Thoracic aorta (tissue), 2 donors: ENCODE measurements at regions not wholly inside any gene's neighbourhood (a gene's known extent, or its start where the extent isn't known, plus 50 kb on each side); places are given as distances from the start of the nearest gene placed in this dataset.

Experiments used
- ATAC-seq: fragments of 150-250 bp; one replicate; pipeline ENCODE4 v1.8.0; 2017; ENCODE audit warnings: low read depth; ENCODE audit not compliant: insufficient number of reproducible peaks, low FRiP score
- DNase-seq: peaks from one replicate; pipeline ENCODE4 v3.0.0-alpha.2; 2020; ENCODE audit warnings: low spot score
- H3K27ac ChIP-seq, 2 donors: fragments of 200-600 bp; sonication (generic); 1 replicate in 1 of 2; 2 replicates in 1 of 2; pipeline ENCODE4 v1.5.1; 2016; ENCODE audit warnings: mild to moderate bottlenecking in 2 of 2, moderate library complexity in 2 of 2
- H3K27me3 ChIP-seq: fragments of 200-600 bp; sonication (generic); replicated peaks from 2 replicates; pipeline ENCODE4 v1.6.0; 2016; ENCODE audit warnings: mild to moderate bottlenecking; ENCODE audit not compliant: insufficient read depth
- H3K36me3 ChIP-seq: fragments of 200-600 bp; sonication (generic); one replicate; pipeline ENCODE4 v1.5.1; 2016
- H3K4me1 ChIP-seq, 2 donors: fragments of 200-600 bp; sonication (generic); 1 replicate in 1 of 2; 2 replicates in 1 of 2; pipeline versions ENCODE4 v1.5.1 to v1.6.0; 2016; ENCODE audit warnings: low read depth in 2 of 2, mild to moderate bottlenecking in 1 of 2; ENCODE audit not compliant: control insufficient read depth in 1 of 2
- H3K4me3 ChIP-seq: fragments of 200-600 bp; sonication (generic); 2 replicates; pipeline ENCODE4 v1.5.1; 2016; ENCODE audit warnings: mild to moderate bottlenecking
- H3K9me3 ChIP-seq: fragments of 200-600 bp; sonication (generic); 2 replicates; pipeline ENCODE4 v1.5.1; 2016
- TF ChIP-seq, protein P1 (sequence below): fragments of 200-600 bp; sonication (generic); IDR thresholded peaks from one replicate; pipeline ENCODE4 v1.5.1; 2019; ENCODE audit warnings: antibody characterized with exemption

DNA sequence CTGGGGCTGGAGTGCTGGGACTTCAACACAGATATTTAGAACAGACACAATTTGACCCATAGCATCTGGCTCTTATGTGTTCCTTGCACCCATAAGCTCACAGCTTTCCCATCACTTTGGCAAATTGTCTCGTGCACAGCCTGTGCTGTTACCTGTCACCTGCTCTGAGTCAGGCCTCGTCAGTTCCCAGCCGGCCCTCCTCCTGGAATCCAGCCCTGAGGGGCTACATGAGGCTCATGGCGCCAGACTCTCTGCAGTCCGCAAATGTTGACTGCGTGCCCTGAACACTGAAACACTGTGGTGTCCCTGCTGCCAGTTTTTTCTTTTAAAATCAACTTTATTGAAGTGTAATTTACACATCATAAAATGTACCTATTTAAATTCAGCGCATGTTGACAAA is 65.4 kb upstream of the BZW1 start:
- no peak for ATAC-seq
- DNase-seq, result no peak
- peak overlapping the region in 1 of 2 donors; percentile 78 for H3K27ac ChIP-seq

DNA sequence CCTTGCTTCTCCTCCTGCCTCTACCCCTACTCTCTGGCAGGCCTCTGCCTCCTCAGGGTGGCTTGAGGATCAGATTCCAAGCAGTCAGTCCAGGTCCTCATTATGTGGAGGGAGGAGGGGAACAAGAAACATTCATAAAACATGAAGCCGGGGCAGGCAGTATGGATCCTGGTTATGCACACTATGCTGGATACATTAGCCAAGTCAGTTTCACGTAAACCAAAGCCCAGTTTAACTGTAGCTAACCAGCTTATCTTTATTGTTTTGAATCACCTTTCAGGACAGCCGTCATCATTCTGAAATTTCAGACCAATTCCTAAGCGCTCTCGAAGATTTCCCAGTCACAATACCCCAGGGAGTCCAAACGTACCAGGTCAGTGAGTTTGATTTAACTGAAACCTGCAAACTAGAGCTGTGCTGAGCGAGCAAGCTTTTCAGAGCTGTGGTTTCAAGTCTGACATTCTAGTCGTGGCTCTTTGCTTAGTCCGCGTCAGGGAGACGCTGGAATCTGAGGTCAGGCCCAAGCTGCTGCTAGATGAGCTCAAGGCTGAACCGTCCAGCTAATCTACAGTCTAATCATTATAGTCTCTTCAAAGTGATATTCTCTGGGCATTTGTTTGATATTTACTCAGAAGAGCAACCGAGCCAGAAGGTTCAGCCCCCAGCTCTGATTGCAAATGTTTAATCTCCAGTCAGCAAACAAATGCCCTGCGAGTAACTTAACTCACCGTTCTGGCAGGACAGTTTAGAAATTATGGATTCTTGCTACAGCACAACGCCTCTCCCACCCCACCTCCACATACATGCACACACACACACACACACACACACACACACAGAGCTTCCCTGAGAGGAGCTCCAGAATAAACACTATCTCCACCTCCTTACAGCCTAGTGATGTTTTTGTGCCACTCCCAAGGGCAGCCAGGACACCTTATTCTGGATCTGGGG is 63.8 kb upstream of the BZW1 start:
- no peaks in the 10 kb centered on the region for H3K36me3 ChIP-seq
- no peak for DNase-seq
- H3K4me3 ChIP-seq, result peak overlapping the region; percentile 19
- no peaks in the 10 kb centered on the region for H3K9me3 ChIP-seq
- ATAC-seq, result peak; percentile 72
- TF ChIP-seq, protein P1, sequence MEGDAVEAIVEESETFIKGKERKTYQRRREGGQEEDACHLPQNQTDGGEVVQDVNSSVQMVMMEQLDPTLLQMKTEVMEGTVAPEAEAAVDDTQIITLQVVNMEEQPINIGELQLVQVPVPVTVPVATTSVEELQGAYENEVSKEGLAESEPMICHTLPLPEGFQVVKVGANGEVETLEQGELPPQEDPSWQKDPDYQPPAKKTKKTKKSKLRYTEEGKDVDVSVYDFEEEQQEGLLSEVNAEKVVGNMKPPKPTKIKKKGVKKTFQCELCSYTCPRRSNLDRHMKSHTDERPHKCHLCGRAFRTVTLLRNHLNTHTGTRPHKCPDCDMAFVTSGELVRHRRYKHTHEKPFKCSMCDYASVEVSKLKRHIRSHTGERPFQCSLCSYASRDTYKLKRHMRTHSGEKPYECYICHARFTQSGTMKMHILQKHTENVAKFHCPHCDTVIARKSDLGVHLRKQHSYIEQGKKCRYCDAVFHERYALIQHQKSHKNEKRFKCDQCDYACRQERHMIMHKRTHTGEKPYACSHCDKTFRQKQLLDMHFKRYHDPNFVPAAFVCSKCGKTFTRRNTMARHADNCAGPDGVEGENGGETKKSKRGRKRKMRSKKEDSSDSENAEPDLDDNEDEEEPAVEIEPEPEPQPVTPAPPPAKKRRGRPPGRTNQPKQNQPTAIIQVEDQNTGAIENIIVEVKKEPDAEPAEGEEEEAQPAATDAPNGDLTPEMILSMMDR, result no peak
- peaks cover 11 to 40% of the 10 kb centered on the region in 2 donors for H3K4me1 ChIP-seq
- no peaks in the 10 kb centered on the region for H3K27me3 ChIP-seq
- H3K27ac ChIP-seq, result peak overlapping the region; percentile 78

More for the DNA sequence above, 65.4 kb upstream of the BZW1 start:
- Histone ChIP-seq H3K36me3 (no peaks in the 10 kb centered on the region), H3K4me1 (peaks cover 20 to 48% of the 10 kb centered on the region in 2 donors), H3K9me3 (no peaks in the 10 kb centered on the region), H3K4me3 (no peak overlapping the region), H3K27me3 (no peaks in the 10 kb centered on the region)
- TF ChIP-seq, protein P1, result no peak

DNA sequence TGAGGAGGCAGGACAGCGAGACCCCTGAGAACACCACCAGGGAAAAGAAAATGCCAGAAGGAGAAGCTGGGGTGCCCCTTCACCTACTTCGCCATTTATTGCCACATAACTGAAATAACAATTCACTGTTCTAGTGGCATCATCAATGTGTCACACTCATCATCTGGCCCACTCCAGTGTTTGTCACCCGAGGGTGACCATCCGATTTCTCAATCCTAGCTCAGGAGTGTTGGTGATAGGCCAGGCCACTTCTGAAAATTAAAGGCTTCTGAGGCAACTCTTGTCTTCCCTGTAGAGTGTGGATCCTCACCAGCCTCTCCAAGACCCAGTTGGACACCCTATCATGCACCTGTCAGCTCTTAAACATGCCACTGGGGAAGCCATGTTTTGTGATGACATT is 62.9 kb upstream of the BZW1 start:
- TF ChIP-seq, protein P1, result no peak
- no peak for DNase-seq
- ATAC-seq, result no peak
- no peak overlapping the region for H3K4me3 ChIP-seq
- peaks cover 9 to 31% of the 10 kb centered on the region in 2 donors for H3K4me1 ChIP-seq
- no peaks in the 10 kb centered on the region for H3K36me3 ChIP-seq
- H3K27me3 ChIP-seq, result no peaks in the 10 kb centered on the region
- H3K27ac ChIP-seq, result peak overlapping the region; percentile 78
- H3K9me3 ChIP-seq, result no peaks in the 10 kb centered on the region

DNA sequence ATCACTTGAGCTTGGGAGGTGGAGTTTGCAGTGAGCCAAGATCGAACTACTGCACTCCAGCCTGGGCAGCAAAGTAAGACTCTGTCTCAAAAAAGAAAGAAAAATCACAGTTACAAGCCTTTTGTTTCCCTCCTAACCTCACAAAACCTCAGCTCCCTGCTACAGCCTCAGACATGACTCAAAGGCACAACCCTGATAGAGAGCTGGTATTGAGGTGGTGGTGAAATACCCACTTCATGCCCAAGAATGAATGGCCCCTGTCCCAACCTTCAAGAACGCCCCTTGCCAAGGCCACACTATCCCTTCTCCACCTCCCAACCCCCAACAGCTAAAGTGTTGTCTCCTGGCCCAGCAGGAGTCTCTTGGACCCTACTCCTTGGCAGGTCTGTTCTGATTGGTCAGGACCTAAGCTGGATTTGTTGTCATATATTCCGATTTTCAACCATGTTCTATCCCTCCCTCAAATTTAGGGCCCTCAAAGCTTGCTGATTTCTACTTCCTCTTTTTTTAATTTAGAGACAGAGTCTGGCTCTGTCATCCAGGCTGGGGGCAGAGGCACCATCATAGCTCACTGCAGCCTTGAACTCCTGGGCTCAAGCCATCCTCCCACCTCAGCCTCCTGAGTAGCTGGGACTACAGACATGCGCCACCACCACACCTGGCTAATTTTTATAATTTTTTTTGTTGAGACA is 61.9 kb upstream of the BZW1 start:
- Histone ChIP-seq H3K27ac (no peak overlapping the region), H3K9me3 (no peaks in the 10 kb centered on the region), H3K36me3 (no peaks in the 10 kb centered on the region), H3K4me1 (peaks cover 9 to 34% of the 10 kb centered on the region in 2 donors), H3K27me3 (no peaks in the 10 kb centered on the region), H3K4me3 (no peak overlapping the region)
- no peak for ATAC-seq
- TF ChIP-seq, protein P1, result no peak
- DNase-seq, result no peak

DNA sequence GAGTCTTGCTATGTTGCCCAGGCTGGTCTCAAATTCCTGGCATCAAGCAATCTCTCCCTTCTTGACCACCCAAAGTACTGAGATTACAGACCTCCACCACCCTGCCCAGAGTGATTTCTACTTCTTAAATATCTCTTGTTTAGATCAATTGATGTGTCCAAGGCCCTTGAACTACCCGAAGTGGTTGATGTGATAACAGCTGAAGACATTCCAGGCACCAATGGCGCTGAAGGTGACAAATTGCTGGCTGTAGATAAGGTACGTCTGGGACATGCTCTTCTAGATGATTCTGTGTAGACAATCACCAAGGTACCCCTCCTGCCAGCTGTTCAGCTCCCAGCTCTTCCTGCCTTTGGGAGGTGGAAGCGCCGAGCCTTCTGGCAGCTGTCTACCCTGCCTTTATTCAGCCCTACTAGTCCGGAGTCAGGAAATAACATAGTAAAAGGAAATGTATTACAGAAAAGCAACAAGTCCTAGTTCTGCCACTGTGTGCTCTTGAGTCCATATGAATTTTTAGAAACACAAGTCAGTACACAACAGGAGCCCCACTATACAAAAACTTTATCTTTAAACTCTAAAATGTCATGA is 61.3 kb upstream of the BZW1 start:
- H3K27ac ChIP-seq, result no peak overlapping the region
- H3K27me3 ChIP-seq, result no peaks in the 10 kb centered on the region
- H3K9me3 ChIP-seq, result no peaks in the 10 kb centered on the region
- no peak overlapping the region for H3K4me3 ChIP-seq
- peaks cover 9 to 40% of the 10 kb centered on the region in 2 donors for H3K4me1 ChIP-seq
- DNase-seq (no peak), ATAC-seq (no peak)
- TF ChIP-seq, protein P1, result no peak
- H3K36me3 ChIP-seq, result no peaks in the 10 kb centered on the region
